ENCODE measurements at regions not wholly inside any gene's neighbourhood (a gene's known extent, or its start where the extent isn't known, plus 50 kb on each side); places are given as distances from the start of the nearest gene placed in this dataset.
"Not testable (repeated sequence)": the region's sequence is repeated elsewhere in the genome, so short reads cannot be mapped to it uniquely, and the experiment has no call there.

- no peak for DNase-seq (ENCODE audit: low read depth)
These were observed 1641.3 kb upstream of the LRRTM3 start for GRCh38 chr10:65284495-65285041.

GRCh38 chr10:65285726-65286125 lies 1640.1 kb upstream of the LRRTM3 start:
- not testable (repeated sequence) for DNase-seq (ENCODE audit: low read depth)

GRCh38 chr10:65291286-65291685 lies 1634.5 kb upstream of the LRRTM3 start:
- DNase-seq (ENCODE audit: low read depth) = no peak

DNA sequence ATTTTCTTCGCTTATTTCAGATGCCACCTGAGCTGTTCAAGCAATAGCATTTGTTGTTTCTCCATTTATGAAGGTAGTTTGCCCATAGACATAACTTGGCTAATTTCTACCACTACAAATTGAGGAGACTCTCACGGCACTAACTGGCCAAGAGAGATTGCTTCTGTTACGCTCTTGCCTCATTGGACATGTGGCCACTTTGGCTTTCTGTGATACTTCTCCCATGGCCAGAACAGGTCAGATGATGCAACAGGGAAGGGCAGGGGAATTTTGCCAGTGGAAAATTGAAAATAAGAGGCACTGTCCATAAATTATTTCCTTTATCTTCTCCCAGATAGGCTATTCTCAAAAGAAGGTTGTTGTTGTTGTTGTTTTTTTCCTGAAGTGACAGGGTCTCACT lies 1633.3 kb upstream of the LRRTM3 start:
- DNase-seq (ENCODE audit: low read depth) = no peak

GRCh38 chr10:65294329-65294728 lies 1631.5 kb upstream of the LRRTM3 start:
- DNase-seq (ENCODE audit: low read depth) = no peak

GRCh38 chr10:65301181-65301580 lies 1624.7 kb upstream of the LRRTM3 start:
- DNase-seq (ENCODE audit: low read depth) = no peak

DNA sequence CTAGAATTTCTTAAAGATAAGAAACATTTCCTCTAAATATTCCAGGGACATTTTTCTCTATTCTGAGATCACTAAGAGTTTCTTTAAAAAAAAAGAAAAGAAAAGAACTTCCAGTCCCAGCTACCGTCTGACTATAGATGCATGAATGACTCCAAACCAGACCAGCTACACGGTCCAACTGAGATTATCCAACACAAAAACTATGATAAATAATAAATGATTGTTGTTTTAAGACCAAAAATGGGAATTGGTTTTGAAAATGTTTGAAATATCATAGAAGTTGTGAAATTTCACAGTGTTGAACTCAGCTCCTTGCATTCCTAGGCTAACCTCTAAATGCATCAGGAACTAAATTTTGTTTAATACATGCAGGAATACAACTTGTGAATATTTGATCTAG lies 1619.6 kb upstream of the LRRTM3 start:
- DNase-seq (ENCODE audit: low read depth) = no peak

GRCh38 chr10:65312876-65313275 lies 1613.0 kb upstream of the LRRTM3 start:
- no peak for DNase-seq (ENCODE audit: low read depth)

- DNase-seq (ENCODE audit: low read depth) = no peak
These were observed 1612.4 kb upstream of the LRRTM3 start for GRCh38 chr10:65313406-65313805.

DNA sequence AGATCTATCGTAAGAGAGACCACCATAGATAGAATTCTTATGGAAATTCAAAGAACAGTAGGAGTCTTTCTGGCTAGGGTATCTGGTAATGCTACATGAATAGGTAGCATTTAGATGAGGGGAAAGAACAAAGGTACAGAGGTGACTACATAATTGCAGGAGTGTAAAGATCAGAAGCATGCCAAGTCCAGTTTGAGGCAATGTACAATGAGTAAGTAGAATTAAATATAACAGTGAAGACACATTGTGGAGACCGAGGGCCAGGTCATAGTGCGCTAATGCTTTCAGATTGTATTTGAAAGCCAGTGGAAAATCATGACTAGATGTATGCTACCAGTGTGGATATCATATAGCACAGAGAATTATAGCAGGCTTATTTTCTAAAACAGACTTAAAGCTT lies 1611.6 kb upstream of the LRRTM3 start:
- DNase-seq (ENCODE audit: low read depth) = no peak

GRCh38 chr10:65319493-65319892 lies 1606.3 kb upstream of the LRRTM3 start:
- no peak for DNase-seq (ENCODE audit: low read depth)

GRCh38 chr10:65320236-65321026 lies 1605.4 kb upstream of the LRRTM3 start:
- no peak for DNase-seq (ENCODE audit: low read depth)

GRCh38 chr10:65323802-65324201 lies 1602.0 kb upstream of the LRRTM3 start:
- no peak for DNase-seq (ENCODE audit: low read depth)

GRCh38 chr10:65325913-65326312 lies 1599.9 kb upstream of the LRRTM3 start:
- DNase-seq (ENCODE audit: low read depth) = no peak

DNA sequence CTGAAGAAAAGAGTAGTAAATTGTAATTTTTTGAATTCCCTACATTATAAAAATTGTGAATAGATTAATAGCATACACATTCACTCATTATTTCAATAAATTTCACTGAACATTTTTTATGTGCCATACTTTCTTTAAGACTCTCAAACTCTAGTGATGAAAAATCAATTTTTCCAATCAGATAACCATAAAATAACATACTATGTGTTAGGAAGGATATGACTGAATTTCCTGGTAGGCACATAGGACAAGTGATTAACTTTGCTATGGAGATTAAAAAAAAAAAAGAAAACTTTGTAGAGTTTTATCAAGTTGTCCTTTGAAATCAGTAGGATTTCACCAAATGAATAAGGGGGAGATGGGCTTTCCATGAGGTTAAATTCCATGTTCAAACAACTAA lies 1597.3 kb upstream of the LRRTM3 start:
- DNase-seq (ENCODE audit: low read depth) = no peak

DNA sequence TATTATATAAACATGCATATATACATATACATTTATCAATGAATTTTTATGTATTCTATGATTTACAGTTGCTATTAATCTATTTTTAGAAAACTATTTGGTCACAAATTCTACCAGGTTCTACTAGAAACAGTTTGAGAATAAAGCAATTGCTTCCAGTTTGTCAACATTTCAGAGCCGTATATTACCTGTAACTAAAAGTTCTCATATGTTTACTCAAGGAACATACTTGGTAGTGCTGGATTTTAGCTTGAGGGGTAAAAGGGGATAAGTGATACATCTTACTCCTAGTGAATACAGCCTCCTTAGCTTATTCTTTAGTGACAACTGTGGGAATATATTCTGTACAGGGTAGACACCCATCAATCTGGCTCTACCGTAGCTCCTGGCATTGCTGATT lies 1590.5 kb upstream of the LRRTM3 start:
- no peak for DNase-seq (ENCODE audit: low read depth)

DNA sequence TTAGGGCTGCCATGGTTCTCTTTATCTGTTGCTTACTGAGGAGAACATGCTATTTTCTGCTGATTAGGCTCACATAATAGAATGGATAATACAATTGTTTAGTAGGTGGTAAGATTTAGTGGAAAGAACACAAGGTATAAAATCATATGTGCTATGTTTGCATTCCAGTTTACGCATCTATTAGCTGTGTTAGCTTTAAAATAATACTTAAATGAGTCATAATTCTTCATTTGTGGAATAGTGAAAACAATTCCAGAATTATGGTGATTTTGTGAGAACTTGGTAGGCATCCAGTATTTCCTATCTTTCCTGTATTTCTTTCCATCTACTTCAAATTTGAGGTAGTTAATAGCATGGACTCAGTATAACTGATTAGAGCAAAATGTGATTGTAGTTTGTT lies 1585.5 kb upstream of the LRRTM3 start:
- DNase-seq (ENCODE audit: low read depth) = no peak

DNA sequence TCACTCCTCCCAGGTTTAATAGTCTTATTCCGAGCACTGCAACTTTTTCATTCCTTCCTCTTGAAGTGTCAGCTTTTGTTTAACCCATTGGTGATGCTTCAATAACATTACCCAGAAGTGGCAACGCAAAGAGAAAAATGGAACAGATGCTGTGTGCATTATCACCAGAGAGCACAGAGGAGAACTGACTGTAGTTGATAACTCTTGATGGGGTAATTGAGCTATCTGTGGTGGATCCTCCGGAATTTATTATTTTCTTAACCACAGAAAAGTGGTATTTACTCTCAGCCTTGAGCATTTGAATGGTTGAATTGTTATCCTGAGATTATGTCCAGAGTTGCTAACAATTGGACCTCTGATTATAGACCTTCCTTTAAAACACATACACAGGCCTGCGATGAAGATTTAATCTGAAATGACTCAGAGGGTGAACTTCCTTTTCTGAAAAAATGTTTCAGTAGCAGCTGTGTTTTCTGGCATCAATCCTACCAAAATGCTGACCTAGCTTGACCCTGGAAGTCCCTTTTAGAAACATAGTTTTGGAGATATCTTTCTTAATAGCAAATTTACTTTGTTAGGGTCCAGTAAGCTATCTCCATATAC lies 1584.4 kb upstream of the LRRTM3 start:
- DNase-seq (ENCODE audit: low read depth) = no peak

GRCh38 chr10:65342245-65342644 lies 1583.6 kb upstream of the LRRTM3 start:
- DNase-seq (ENCODE audit: low read depth) = no peak

GRCh38 chr10:65346466-65346865 lies 1579.4 kb upstream of the LRRTM3 start:
- DNase-seq (ENCODE audit: low read depth) = no peak

DNA sequence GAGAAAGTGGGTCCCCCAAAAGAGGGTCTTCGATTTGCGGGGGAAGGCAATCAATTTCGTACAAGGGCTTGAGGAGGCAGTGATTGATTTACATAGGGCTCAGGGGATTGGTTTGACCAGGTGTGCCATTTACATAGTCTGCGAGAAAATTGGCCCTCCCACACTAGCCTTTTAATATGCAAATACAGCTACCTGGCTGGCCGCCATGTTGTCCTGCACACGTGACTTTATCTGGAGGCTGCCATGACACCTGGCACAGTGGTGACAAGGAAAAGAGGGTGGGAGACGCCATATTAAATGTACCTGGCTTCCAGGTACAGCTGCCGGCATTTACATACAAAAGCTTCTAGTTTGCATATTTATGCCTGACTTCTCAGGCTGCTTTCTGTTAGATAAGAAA lies 1577.2 kb upstream of the LRRTM3 start:
- no peak for DNase-seq (ENCODE audit: low read depth)

- no peak for DNase-seq (ENCODE audit: low read depth)
These were observed 1575.2 kb upstream of the LRRTM3 start for GRCh38 chr10:65350611-65351010.

- DNase-seq (ENCODE audit: low read depth) = no peak
These were observed 1570.6 kb upstream of the LRRTM3 start for GRCh38 chr10:65355141-65355680.
